GM18907 (cell line): ENCODE measurements at regions not wholly inside any gene's neighbourhood (a gene's known extent, or its start where the extent isn't known, plus 50 kb on each side); places are given as distances from the start of the nearest gene placed in this dataset.
A peak's percentile ranks its signal among the peaks of the same experiment; 100 is the strongest.
"Not testable (repeated sequence)": the region's sequence is repeated elsewhere in the genome, so short reads cannot be mapped to it uniquely, and the experiment has no call there.

Experiments
- ATAC-seq: cut with Tn5 transposase; IDR thresholded peaks from one replicate; pipeline ENCODE4 v1.9.1; 2021; ENCODE audit warnings: mild to moderate bottlenecking, moderate library complexity; ENCODE audit not compliant: unreplicated experiment

DNA sequence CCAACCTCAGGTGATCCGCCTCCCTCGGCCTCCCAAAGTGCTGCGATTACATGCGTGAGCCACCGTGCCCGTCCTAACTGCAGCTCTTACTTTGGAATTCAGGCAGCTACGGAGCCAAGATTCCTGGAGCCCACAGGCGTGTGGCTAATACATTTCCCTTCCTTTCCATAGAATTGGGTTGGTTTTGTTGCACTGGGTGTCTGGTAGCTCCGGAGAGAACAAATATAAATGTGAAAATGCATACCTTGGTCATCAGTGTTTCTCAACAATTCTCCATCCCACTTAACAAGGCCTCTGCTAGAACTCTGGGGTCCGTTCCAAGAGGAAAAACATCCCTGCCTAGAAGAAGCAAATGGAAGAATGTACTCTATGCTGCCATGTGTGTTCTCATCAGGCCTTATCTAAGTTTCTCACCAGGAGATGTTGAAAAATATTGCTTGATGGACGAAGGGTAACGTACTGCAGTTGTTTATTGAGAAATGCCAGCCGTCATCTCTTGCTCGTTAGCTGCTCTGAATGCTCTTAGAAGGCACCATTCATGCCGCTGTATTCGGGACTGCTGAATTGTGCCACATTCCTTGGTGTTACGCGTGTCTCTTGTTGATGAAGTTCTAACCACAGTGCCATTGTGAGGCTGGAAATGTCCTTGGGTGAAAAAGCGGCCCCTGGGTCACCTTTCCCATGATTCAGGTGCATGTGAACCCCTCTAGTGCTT, 50.5 kb upstream of the CD99 start:
- no peak for ATAC-seq

DNA sequence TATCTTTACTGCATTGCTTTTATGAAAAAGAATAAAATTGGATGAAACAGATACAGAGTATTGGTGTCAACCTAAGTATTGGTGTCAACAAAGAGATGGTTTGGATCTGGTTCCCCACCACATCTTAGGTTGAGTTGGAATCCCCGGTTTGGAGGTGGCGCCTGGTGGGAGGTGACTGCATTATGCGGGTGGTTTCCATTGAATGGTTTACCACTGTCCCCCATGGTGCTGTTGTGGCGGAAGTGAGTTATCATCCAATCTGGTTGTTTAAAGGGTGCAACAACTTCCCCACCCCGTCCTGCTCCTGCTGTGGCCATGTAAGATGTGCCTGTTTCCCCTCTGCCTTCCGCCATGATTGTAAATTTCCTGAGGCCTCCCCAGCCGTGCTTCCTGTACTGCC, 52.8 kb upstream of the CD99 start:
- ATAC-seq: no peak

DNA sequence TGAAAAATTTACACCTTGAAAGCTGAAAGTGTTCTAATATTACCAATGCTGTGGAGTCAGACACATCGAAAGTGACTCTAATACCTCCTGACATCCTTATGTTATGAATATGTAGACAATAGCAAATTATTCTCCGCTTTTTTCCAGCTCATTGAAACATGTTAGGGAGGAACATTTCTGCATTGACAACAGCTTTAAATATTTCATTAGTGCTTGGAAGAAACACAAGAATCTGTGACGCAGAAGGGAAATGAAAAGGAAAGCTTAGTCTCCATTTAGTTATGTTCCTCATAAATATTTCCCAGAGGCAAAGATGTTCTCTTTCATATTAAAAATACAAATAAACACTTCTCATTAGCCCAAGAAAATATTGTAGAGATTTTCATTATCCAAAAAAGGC, 55.8 kb upstream of the CD99 start:
- ATAC-seq: no peak

DNA sequence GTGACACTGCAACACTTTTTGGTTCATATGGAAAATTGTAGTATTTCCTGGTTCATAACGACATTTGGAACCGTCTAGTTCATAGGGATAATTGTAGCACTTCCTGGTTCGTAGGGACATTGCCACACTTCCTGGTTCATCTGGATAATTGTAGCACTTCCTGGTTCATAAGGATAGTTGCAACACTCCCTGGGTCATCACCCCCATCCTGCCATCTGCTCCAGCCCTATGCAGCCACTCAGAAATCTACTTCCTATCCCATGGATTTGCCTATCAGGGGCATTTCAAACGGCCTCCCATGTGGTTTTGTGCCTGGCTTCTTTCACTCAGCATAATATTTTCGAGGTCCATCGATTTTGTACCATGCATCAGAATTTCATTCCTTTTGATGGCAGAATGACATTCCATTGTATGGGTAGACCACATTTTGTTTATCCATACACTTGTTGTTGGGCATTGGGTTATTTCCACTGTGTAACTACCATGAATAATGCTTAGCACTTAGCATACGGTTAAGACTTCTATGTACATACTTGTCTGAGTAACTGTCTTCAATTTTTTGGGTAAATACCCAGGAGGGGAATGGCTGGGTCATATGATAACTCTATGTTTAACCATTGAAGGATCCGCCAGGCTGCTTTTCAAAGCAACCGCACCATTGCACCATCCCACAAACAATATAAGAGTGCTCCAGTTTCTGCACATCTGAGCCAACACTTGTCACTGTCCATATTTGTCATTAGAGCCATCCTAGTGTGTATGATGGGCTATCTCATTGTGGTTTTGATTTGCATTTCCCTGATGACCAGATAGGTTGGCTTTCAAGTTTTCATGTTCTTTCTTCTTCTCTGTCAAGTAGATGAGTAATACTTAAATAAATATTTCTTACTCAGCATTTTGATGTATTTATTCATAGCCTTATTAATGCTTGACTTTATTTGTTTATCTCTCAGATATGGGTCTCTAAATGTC, 58.3 kb upstream of the CD99 start:
- peak; percentile 44 for ATAC-seq

DNA sequence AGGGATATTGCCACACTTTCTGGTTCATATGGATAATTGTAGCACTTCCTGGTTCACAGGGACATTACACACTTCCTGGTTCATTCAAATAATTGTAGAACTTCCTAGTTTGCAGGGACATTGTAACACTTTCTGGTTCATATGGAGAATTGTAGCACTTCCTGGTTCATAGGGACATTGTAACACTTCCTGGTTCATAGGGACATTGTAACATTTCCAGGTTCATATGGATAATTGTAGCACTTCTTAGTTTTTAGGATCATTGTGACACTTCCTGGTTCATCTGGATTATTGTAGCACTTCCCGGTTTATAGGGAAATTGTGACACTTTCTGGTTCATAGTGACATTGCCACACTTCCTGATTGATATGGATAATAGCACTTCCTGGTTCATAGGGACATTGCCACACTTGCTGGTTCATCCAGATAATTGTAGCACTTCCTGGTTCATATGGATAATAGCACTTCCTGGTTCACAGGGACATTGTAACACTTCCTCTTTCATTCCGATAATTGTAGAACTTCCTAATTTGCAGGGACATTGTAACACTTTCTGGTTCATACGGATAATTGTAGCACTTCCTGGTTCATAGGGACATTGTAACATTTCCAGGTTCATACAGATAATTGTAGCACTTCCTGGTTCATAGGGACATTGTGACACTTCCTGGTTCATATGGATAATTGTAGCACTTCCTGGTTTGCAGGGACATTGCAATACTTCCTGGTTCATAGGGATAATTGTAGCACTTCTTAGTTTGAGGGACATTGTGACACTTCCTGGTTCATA, 59.2 kb upstream of the CD99 start:
- ATAC-seq: no peak

DNA sequence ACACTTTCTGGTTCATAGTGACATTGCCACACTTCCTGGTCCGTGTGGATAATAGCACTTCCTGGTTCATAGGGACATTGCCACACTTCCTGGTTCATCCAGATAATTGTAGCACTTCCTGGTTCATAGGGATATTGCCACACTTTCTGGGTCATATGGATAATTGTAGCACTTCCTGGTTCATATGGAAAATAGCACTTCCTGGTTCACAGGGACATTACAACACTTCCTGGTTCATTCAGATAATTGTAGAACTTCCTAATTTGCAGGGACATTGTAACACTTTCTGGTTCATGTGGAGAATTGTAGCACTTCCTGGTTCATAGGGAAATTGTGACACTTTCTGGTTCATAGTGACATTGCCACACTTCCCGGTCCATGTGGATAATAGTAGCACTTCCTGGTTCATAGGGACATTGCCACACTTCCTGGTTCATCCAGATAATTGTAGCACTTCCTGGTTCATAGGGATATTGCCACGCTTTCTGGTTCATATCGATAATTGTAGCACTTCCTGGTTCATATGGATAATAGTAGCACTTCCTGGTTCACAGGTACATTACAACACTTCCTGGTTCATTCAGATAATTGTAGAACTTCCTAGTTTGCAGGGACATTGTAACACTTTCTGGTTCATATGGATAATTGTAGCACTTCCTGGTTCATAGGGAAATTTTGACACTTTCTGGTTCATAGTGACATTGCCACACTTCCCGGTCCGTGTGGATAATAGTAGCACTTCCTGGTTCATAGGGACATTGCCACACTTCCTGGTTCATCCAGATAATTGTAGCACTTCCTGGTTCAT, 60.0 kb upstream of the CD99 start:
- ATAC-seq: not testable (repeated sequence)

DNA sequence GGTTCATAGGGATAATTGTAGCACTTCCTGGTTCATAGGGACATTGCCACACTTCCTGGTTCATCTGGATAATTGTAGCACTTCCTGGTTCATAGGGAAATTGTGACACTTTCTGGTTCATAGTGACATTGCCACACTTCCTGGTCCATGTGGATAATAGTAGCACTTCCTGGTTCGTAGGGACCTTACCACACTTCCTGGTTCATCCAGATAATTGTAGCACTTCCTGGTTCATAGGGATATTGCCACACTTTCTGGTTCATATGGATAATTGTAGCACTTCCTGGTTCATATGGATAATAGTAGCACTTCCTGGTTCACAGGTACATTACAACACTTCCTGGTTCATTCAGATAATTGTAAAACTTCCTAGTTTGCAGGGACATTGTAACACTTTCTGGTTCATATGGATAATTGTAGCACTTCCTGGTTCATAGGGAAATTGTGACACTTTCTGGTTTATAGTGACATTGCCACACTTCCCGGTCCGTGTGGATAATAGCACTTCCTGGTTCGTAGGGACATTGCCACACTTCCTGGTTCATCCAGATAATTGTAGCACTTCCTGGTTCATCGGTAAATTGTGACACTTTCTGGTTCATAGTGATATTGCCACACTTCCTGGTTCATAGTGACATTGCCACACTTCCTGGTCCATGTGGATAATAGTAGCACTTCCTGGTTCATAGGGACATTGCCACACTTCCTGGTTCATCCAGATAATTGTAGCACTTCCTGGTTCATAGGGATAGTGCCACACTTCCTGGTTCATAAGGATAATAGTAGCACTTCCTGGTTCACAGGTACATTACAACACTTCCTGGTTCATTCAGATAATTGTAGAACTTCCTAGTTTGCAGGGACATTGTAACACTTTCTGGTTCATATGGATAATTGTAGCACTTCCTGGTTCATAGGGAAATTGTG, 60.8 kb upstream of the CD99 start:
- ATAC-seq: not testable (repeated sequence)

DNA sequence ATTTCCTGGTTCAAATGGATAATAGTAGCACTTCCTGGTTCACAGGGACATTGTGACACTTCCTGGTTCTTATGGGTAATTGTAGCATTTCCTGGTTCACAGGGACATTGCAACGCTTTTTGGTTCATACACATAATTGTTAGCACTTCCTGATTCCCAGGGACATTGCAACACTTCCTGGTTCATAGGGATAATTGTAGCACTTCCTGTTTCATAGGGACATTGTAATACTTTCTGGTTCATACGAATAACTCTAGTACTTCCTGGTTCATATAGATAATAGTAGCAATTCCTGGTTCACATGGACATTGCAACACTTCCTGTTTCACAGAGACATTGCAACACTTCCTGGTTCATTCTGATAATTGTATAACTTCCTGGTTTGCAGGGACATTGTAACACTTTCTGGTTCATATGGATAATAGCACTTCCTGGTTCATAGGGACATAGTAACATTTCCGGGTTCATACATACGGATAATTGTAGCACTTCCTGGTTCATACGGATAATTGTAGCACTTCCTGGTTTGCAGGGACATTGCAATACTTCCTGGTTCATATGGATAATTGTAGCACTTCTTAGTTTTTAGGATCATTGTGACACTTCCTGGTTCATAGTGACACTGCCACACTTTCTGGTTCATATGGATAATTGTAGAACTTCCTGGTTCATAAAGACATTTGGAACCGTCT, 61.6 kb upstream of the CD99 start:
- no peak for ATAC-seq

DNA sequence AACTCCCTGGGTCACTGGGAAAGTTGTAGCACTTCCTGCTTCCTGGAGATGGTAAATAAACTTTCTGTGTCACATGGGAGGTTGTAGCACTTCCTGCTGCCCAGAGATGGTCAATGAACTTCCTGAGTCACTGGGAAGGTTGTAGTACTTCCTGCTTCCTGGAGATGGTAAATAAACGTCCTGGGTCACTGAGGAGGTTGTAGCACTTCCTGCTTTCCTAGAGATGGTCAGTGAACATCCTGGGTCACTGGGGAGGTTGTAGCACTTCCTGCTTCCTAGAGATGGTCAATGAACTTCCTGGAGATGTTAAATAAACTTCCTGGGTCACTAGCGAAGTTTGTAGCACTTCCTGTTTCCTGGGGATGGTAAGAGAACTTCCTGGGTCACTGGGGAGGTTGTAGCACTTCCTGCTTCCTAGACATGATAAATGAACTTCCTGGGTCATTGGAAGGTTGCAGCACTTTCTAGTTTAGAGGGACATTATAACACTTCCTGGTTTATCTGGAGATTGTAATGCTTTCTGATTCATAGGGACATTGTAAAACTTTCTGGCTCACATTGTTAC, 62.3 kb upstream of the CD99 start:
- no peak for ATAC-seq

DNA sequence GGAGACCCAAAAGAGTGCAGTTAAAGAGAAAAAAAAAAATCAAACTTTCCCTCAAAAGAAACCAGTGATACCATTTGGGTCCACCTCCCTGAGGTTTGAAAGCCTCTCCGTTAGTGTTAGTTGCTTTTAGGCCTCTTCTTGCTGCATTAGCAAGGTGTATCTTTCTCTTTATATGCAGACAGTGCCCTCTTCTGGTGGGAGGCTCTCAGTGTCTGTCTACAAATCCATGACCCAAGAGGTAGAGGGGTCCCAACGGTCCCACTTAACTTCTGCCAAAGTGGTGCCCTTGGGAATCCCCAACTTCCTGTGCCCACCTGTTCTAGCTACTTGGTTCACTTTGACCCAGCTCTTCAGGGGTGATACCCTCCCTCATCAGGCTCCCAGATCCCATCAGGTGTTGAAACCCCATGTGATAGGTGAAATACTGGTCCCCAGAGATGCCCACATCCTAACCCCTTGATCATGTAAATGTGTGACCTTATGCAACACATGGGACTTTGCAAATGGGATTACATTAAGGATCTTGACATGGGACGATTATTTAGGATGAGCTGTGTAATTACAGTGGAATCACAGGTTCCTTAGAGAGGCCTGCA, 63.7 kb upstream of the CD99 start:
- peak; percentile 84 for ATAC-seq

DNA sequence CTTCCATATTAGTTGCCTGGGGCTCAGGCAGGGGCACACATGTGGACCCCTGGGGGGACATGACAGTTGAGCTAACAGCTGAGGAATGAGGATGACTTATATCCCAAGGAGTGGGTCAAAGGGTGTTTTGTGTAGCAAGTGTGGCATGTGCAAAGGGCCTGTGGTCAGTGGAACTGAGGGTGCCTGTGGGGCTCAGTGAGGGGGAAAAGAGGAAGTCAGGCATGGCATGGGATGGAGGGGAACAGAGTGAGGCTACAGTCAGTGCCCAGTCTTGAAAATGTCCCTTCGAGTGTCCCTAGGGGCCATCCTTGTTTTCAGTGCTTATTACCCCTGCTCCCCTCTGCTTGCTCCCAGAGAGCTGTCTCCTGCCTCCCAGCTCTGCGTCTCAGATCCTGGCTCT, 64.3 kb upstream of the CD99 start:
- ATAC-seq: no peak

DNA sequence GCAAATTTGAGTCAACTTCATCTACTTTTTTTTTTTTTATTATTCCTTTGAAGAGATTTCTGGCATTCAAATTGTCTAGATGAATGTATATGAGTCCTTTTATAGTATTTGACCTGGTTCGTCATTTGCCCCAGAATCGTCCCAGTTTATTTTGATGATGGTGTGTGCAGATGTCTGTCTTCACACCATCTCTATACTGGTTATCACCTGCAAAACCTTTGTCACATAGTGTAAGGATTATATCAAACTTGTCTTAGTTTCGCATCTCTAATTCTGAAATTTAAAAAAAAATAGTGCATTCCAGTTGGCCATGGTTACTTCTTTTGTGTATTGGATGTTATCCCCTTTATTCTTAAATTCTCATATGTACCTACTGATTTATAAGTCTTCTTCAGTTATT, 70.5 kb upstream of the CD99 start:
- no peak for ATAC-seq

DNA sequence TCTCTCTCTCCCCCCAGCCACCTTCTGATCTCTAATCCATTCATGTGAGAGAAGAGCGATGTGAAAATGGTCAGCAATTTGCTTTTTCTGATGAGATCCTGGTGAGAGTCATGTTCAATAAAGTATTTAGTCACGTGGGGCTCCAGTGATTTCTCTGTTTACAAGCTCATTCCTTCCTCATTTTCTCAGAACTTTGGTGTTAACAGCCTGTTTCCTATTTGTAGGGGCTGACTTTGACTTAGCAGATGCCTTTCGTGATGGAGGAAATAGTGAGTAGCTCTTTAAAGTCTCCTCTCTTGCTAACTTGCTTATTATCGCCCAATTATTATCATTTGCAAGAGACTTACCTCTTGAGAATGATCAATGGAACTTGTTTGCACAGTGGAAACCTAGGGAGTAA, 72.6 kb upstream of the CD99 start:
- no peak for ATAC-seq

DNA sequence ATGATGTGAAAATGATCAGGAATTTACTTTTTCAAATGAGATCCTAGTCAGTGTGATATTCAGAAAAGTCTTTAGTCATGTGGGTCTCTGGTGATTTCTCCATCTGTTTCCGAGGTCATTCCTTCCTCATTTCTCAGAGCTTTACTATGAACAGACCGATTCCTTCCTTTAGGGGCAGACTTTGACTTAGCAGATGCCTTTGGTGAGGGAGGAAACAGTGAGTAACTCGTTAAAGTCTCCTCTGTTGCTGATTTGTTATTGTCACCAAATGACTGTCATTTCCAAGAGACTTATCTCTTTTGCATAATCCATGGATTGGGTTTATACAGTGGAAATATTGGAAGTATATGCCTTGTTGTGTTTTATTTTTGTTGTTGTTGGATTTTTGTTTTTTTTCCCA, 76.2 kb upstream of the CD99 start:
- ATAC-seq: no peak

DNA sequence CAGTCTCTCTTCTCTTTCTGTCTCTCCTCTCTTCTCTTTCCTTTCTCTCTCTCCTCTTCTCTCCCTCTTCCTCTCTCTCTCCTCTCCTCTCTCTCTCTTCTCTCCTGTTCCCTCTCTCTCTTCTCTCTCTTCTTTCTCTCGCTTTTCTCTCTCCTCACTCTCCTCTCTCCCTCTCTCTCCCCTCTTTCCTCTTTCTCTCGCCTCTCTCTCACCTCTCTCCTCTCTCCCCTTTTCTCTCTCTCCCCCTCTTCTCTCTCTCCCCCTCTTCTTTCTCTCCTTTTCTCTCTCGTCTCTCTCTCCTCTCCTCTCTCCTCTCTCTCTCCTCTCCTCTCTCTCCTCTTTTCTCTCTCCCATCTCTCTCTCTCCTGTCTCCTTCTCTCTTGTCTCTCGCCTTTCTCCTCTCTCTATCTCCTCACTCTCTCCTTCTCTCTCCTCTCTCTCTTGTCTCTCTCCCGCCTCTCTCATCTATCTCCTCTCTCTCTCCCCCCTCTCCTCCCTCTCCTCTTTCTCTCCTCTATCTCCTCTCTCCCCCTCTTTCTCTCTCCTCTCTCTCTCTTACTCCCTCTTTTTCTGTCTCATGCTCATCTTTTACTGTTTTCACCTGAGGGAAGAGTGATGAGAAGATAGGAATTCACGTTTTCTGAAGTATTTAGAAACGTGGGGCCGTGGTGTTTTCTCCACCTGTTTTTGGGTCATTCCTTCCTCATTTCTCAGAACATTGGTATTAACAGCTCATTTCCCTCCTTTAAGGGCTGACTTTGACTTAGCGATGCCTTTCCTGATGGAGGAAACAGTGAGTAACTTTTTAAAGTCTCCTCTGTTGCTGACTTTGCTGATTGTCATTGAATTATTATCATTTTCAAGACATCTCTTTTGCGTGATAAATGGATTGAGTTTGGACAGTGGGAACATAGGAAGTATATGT, 80.6 kb upstream of the CD99 start:
- no peak for ATAC-seq

DNA sequence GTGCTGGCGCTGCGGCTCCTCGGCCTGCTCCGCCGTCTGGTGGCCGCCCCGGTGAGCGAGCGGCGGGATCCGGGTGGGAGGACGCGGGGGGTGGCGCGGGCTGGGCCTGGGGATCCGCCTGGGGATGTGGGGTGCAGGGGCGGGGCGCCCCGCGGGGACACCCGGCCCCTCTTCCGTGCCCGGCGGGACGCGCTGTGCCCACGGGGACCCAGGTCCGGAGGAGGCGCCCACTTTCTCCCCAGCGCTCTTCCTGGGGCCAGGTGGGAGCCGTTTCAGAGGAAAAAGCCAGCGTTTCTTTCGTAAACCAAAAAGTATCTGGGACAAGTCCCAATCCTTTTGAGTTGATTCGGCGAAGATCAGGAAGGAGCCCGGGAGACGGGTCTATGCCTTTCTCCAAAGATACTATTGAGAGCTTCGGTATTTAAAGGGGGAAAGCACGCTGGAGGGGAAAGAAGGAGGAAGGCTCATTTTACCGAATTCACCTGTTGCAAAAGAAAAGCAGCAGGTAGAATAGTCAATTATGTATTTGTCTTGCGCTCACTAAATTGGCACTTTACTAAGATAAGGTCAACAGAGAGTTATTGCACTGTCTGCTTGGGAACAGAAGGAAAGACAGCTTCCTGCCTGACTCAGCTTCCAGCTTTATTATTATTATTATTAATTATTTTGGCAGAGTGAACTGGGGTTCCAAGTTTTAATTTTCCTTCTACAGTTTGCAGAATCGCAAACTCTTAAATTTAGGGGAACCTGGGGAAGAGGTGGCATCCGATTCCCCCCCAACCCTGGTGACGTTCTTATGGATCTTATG, 81.5 kb upstream of the CD99 start:
- peak; percentile 10 for ATAC-seq
